ENCODE measurements at regions not wholly inside any gene's neighbourhood (a gene's known extent, or its start where the extent isn't known, plus 50 kb on each side); places are given as distances from the start of the nearest gene placed in this dataset.

DNA sequence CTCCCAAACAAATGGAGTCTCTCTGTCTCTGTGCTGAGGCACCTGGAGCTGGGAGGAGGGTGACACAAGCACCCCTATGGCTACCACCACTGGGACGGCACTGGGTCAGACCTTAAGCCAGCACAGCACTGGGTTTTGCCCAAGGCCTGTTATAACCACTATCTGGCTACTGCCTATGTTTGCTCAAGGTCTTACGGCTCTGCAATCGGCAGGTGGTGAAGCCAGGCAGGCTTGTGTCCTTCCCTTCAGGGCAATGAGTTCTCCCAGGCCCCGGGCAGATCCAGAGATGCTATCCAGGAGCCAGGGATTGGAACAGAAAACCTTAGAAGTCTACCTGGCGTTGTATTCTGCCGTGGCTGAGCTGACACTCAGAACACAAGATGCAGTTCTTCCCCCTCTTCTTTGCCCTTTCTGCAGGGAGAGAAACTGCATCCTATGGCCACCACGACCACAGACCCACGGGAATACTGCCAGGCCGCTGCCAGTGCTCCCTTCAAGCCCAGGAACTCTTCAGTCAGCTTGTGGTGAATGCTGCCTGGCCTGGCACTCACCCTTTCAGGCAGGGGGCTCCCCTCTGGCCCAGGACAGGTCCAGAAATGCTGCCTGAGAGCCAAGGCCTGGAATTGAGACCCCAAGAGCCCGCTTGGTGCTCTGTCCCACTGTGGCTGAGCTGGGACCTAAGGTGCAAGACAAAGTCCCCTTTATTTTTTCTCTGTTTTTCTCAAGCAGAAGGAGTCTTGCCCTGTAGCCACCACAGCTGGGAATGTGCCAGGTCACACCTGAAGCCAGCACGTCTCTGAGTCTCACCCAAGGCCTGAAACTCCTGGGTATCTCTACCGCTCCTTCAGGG lies 67.0 kb upstream of the FRMD1 start:
- Histone ChIP-seq H3K4me1 (peaks cover 0 to 11% (median 0%) of the 10 kb centered on the region in 4 donors), H3K36me3 (no peaks in the 10 kb centered on the region), H3K27me3 (peaks cover 0 to 7% of the 10 kb centered on the region in 2 donors), H3K4me3 (no peak overlapping the region), H3K27ac (no peak overlapping the region), H3K9me3 (no peaks in the 10 kb centered on the region)
- TF ChIP-seq POLR2A (IDR thresholded peaks at IDR 0.05) (no peak), EP300 (IDR thresholded peaks at IDR 0.05) (no peak)
- no peak for DNase-seq (ENCODE audit: low spot score in 2 of 2)
- WGBS, 2 donors, result 81 to 83% methylated on average over 10 to 11 of the region's 12 CpGs

DNA sequence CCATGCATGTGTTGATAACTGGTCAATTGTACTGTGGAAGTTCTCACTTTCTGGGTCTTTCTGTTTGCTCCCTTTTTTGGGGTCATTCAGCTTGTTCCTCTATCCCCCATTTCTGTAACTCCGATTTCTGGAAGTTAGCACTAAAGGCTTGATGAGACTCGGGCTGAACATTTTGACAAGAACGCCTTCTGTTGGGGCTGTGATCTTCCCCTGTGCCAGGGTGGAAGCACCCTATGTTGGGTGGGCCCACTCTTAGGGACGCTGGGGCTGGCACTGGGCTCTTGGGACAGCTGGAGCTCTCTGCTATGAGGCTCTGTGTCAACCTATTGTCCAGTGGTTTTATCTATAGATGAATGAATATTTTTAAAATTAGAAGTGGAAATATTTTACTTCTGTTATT lies 60.1 kb upstream of the FRMD1 start:
- 82 to 88% methylated on average over 4 of the region's 4 CpGs for WGBS, 2 donors
- H3K36me3 ChIP-seq, result no peaks in the 10 kb centered on the region
- no peak for TF ChIP-seq POLR2A (IDR thresholded peaks at IDR 0.05)
- TF ChIP-seq, protein P1, sequence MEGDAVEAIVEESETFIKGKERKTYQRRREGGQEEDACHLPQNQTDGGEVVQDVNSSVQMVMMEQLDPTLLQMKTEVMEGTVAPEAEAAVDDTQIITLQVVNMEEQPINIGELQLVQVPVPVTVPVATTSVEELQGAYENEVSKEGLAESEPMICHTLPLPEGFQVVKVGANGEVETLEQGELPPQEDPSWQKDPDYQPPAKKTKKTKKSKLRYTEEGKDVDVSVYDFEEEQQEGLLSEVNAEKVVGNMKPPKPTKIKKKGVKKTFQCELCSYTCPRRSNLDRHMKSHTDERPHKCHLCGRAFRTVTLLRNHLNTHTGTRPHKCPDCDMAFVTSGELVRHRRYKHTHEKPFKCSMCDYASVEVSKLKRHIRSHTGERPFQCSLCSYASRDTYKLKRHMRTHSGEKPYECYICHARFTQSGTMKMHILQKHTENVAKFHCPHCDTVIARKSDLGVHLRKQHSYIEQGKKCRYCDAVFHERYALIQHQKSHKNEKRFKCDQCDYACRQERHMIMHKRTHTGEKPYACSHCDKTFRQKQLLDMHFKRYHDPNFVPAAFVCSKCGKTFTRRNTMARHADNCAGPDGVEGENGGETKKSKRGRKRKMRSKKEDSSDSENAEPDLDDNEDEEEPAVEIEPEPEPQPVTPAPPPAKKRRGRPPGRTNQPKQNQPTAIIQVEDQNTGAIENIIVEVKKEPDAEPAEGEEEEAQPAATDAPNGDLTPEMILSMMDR (IDR thresholded peaks at IDR 0.05), result no peak
- no peak for TF ChIP-seq EP300 (IDR thresholded peaks at IDR 0.05)
- no peak overlapping the region for H3K27ac ChIP-seq
- H3K27me3 ChIP-seq, result no peaks in the 10 kb centered on the region
- H3K4me3 ChIP-seq, result no peak overlapping the region
- no peak for DNase-seq (ENCODE audit: low spot score in 2 of 2)
- no peaks in the 10 kb centered on the region for H3K9me3 ChIP-seq
- no peaks in the 10 kb centered on the region for H3K4me1 ChIP-seq

DNA sequence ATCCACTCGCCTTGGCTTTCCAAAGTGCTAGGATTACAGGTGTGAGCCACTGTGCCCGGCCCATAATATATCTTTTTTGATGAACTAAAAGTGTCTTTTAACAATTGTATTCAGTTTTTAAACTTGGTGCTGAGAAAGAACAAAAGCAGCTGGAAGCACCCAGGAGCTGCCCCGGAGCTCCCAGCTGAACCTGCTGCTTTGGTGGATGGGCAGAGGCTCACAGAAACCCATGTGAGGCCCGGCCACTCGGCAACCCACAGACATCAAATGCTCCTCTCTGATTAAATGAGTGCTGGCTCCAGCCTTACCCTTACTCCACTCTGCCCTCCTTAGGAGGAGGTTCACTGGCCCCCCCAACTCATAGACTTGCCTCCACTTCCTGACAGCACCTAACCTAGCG lies 59.4 kb upstream of the FRMD1 start:
- Histone ChIP-seq H3K27me3 (no peaks in the 10 kb centered on the region), H3K27ac (no peak overlapping the region), H3K9me3 (no peaks in the 10 kb centered on the region), H3K4me3 (no peak overlapping the region), H3K36me3 (no peaks in the 10 kb centered on the region), H3K4me1 (peaks cover 0 to 4% (median 0%) of the 10 kb centered on the region in 4 donors)
- DNase-seq (ENCODE audit: low spot score in 2 of 2), result no peak
- WGBS, 2 donors, result 84 to 85% methylated on average over 6 of the region's 6 CpGs
- TF ChIP-seq, protein P1 (IDR thresholded peaks at IDR 0.05), result no peak
- no peak for TF ChIP-seq POLR2A (IDR thresholded peaks at IDR 0.05)
- TF ChIP-seq EP300 (IDR thresholded peaks at IDR 0.05), result no peak

DNA sequence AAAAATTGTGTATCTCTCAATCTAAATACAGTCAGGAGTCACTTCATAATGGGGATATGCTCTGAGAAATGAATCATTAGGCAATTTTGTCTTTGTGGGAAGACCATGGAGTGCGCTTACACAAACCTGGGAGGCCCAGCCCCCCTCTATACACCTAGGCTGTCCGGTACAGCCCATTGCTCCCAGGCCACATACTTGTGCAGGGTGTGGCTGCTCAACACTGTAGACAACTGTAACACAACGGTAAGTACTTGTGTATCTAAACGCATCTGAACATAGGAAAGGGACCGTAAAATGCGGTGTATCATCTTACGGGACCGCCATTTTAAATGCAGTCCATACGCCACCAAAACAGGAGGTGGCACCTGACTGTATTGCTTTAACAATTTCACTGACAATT lies 58.0 kb upstream of the FRMD1 start:
- H3K4me1 ChIP-seq, result peaks cover 0 to 19% (median 0%) of the 10 kb centered on the region in 4 donors
- no peak overlapping the region for H3K4me3 ChIP-seq
- no peak overlapping the region for H3K27ac ChIP-seq
- TF ChIP-seq EP300 (IDR thresholded peaks at IDR 0.05) (no peak), POLR2A (IDR thresholded peaks at IDR 0.05) (no peak)
- TF ChIP-seq, protein P1 (IDR thresholded peaks at IDR 0.05), result no peak
- H3K27me3 ChIP-seq, result no peaks in the 10 kb centered on the region
- DNase-seq (ENCODE audit: low spot score in 2 of 2), result no peak
- H3K9me3 ChIP-seq, result no peaks in the 10 kb centered on the region
- H3K36me3 ChIP-seq, result no peaks in the 10 kb centered on the region
- 92 to 94% methylated on average over 9 of the region's 9 CpGs for WGBS, 2 donors

DNA sequence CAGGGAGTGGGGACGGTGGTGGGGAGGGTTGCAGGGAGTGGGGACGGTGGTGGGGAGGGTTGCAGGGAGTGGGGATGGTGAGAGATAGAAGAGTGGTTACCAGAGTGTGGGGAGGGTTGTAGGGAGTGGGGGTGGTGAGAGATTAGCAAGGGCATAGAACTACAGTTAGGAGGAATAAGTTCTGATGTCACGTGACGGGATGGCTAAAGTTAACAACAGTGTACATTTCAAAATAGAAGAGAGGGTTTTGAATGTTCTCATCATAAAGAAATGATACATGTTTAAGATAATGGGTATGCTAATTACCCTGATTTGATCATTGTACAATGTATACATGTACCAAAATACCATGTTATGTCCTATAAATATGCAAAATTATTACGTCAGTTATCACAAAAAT lies 57.6 kb upstream of the FRMD1 start:
- no peak for DNase-seq (ENCODE audit: low spot score in 2 of 2)
- no peak overlapping the region for H3K4me3 ChIP-seq
- peaks cover 0 to 19% (median 0%) of the 10 kb centered on the region in 4 donors for H3K4me1 ChIP-seq
- no peaks in the 10 kb centered on the region for H3K9me3 ChIP-seq
- 80 to 83% methylated on average over 5 of the region's 5 CpGs for WGBS, 2 donors
- H3K27me3 ChIP-seq, result no peaks in the 10 kb centered on the region
- H3K36me3 ChIP-seq, result no peaks in the 10 kb centered on the region
- H3K27ac ChIP-seq, result no peak overlapping the region
- no peak for TF ChIP-seq POLR2A (IDR thresholded peaks at IDR 0.05)
- TF ChIP-seq EP300 (IDR thresholded peaks at IDR 0.05), result no peak
- TF ChIP-seq, protein P1 (IDR thresholded peaks at IDR 0.05), result no peak
